Uterus (tissue), 2 donors: ENCODE measurements at regions not wholly inside any gene's neighbourhood (a gene's known extent, or its start where the extent isn't known, plus 50 kb on each side); places are given as distances from the start of the nearest gene placed in this dataset.
A peak's percentile ranks its signal among the peaks of the same experiment; 100 is the strongest.

ENCODE experiments used
- CTCF ChIP-seq, 4 experiments: fragments of 200-600 bp in 2 of 4; fragments of 450-650 bp in 2 of 4; sonication (generic) in 2 of 4; IDR thresholded peaks; one replicate each; pipeline ENCODE4 v1.5.1; 2016 to 2019; ENCODE audit warnings: antibody characterized with exemption in 4 of 4, mild to moderate bottlenecking in 2 of 4, moderate library complexity in 1 of 4
- POLR2A ChIP-seq, 2 donors: fragments of 450-650 bp; IDR thresholded peaks; one replicate each; pipeline ENCODE4 v1.6.1; 2016; ENCODE audit warnings: antibody characterized with exemption in 2 of 2, mild to moderate bottlenecking in 1 of 2, moderate library complexity in 1 of 2

DNA sequence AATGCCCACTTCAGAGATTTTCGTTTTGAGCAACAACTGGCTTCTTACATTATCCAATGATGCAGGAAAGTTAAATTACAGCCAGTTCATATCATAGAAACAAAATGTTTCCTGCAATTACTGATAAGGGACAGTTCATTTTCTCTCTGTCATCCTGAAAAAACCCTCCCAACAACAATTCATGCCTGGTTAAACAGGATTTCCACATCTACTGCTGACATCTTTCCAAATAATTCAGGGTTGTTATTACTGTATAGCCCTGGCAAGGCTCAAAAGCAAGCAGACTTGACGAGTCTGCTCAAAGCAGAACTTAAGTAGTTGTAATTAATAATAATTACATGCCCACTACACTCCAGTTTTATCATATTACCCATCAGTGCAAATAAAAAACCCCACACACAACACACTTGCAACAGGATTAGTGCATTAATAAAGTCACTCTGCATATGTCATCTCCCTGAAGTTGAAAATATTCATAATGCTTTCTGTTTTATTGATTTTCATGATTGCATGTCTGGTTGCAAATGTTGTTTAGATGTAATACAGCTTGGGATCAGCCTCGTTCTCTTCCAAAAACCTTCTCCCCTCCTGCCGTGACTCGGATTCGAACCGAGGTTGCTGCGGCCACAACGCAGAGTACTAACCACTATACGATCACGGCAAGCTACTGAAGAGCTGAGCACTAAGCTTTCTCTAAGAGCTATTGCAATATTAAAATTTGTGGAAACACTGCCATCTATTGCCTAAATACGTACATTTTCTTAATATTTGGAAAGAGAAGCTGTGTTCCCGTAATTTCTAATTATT lies 119.6 kb upstream of the NFIB start:
- TF ChIP-seq CTCF (IDR thresholded peaks at IDR 0.05) (peak in 3 of 4 experiments; percentile 32 to 43 (median 41)), POLR2A (IDR thresholded peaks at IDR 0.05) (no peak)
